PC-9 (cell line): ENCODE measurements at regions not wholly inside any gene's neighbourhood (a gene's known extent, or its start where the extent isn't known, plus 50 kb on each side); places are given as distances from the start of the nearest gene placed in this dataset.

Experiments used
- BruUV-seq: library from RNA; stranded (reverse); fragments of 400-500 nt; replicated peaks from 2 replicates; lab custom pipeline; 2021; lab: Mats Ljungman, UMichigan
- CTCF ChIA-PET: fragments of 300-600 bp; sonication (Branson Sonifier 250); formaldehyde crosslinking; loops from one replicate; lab custom pipeline; 2022; ENCODE audit warnings: antibody characterized with exemption; lab: Charles Lee
- POLR2A ChIA-PET: fragments of 300-600 bp; sonication (Branson Sonifier 250); formaldehyde crosslinking; loops from one replicate; lab custom pipeline; 2022; ENCODE audit warnings: antibody characterized with exemption; ENCODE audit not compliant: unreplicated experiment; lab: Charles Lee
- DNase-seq, 2 experiments: peaks; one replicate each; pipeline versions ENCODE4 v3.0.0 to v3.0.0-alpha.2; 2015 to 2022; ENCODE audit warnings: mixed read lengths in 1 of 2
- H2AFZ ChIP-seq: fragments of 200-600 bp; sonication (generic); 2 replicates; pipeline ENCODE4 v1.8.1; 2017; ENCODE audit warnings: antibody characterized with exemption
- H3F3A ChIP-seq: fragments of 200-600 bp; sonication (generic); 2 replicates; pipeline ENCODE4 v1.8.1; 2017; ENCODE audit warnings: antibody characterized with exemption, mild to moderate bottlenecking, low read depth; ENCODE audit not compliant: insufficient read depth
- H3K27ac ChIP-seq: fragments of 200-600 bp; sonication (generic); 2 replicates; pipeline ENCODE4 v1.6.1; 2016; ENCODE audit warnings: mixed run types
- H3K27me3 ChIP-seq: fragments of 200-600 bp; sonication (generic); 2 replicates; pipeline ENCODE4 v1.6.1; 2016; ENCODE audit warnings: low read depth, mixed run types; ENCODE audit not compliant: insufficient read depth
- H3K36me3 ChIP-seq: fragments of 200-600 bp; sonication (generic); 2 replicates; pipeline ENCODE4 v1.6.1; 2016; ENCODE audit warnings: low read depth, mixed run types
- H3K4me1 ChIP-seq: fragments of 200-600 bp; sonication (generic); replicated peaks from 2 replicates; pipeline ENCODE4 v1.6.1; 2016; ENCODE audit warnings: mixed run types; ENCODE audit not compliant: insufficient read depth
- H3K4me2 ChIP-seq: fragments of 200-600 bp; sonication (generic); 2 replicates; pipeline ENCODE4 v1.6.1; 2017; ENCODE audit warnings: mixed run types
- H3K4me3 ChIP-seq: fragments of 200-600 bp; sonication (generic); 2 replicates; pipeline ENCODE4 v1.6.1; 2016; ENCODE audit warnings: mixed run types
- H3K79me2 ChIP-seq: fragments of 200-600 bp; sonication (generic); 2 replicates; pipeline ENCODE4 v1.6.1; 2017; ENCODE audit warnings: low read depth, mixed run types
- H3K9me2 ChIP-seq: fragments of 200-600 bp; sonication (generic); 2 replicates; pipeline ENCODE4 v1.8.1; 2017; ENCODE audit warnings: mild to moderate bottlenecking; ENCODE audit not compliant: insufficient read depth
- H3K9me3 ChIP-seq: fragments of 200-600 bp; sonication (generic); 2 replicates; pipeline ENCODE4 v1.8.1; 2016; ENCODE audit warnings: low read depth; ENCODE audit not compliant: insufficient read depth
- H4K20me1 ChIP-seq: fragments of 200-600 bp; sonication (generic); 2 replicates; pipeline ENCODE4 v1.8.1; 2017; ENCODE audit not compliant: insufficient read depth
- EZH2 ChIP-seq: fragments of 200-600 bp; sonication (generic); IDR thresholded peaks from 2 replicates; pipeline ENCODE4 v1.8.0; 2017; ENCODE audit warnings: antibody characterized with exemption, low read depth
- intact Hi-C: fragments of 100-400 bp; cut with micrococcal nuclease; formaldehyde crosslinking; loops from one replicate; pipeline ENCODE4 v1.10.0; 2022; ENCODE audit not compliant: unreplicated experiment
- TF ChIP-seq, protein P1 (sequence below): fragments of 200-600 bp; sonication (generic); conservative IDR thresholded peaks from 2 replicates; pipeline ENCODE4 v1.6.1; 2017; ENCODE audit warnings: mixed run types, antibody characterized with exemption, mild to moderate bottlenecking, moderate library complexity

DNA sequence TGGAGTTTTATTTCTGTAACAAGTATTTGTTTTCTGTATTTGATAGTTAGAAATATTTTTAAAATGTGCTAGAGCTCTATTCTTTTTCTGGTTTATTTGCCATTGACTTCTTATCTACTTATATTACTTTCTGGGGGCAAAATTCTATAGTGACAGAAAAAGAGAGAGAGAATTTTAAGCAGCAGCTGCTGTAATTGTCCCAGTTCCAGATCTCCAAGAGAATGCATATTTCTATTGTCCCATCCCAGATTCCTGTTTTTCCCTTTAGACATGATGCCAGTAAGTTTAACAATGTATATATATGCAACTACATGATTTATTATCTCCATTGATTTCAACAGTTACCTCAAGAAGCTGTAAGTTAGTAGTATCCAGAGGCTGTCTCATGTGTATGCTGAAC lies 541.7 kb upstream of the ZNF385D start:
- H3K9me2 ChIP-seq = no peaks in the 10 kb centered on the region
- H3K4me3 ChIP-seq = no peak overlapping the region
- no peaks in the 10 kb centered on the region for H3F3A ChIP-seq
- no peak overlapping the region for H3K27ac ChIP-seq
- ChIA-PET POLR2A (no interaction called here), CTCF (no interaction called here)
- H3K9me3 ChIP-seq = no peaks in the 10 kb centered on the region
- H4K20me1 ChIP-seq = no peaks in the 10 kb centered on the region
- no peak overlapping the region for H2AFZ ChIP-seq
- no peaks in the 10 kb centered on the region for H3K27me3 ChIP-seq
- H3K4me2 ChIP-seq = no peak overlapping the region
- no peak for TF ChIP-seq EZH2
- TF ChIP-seq, protein P1, sequence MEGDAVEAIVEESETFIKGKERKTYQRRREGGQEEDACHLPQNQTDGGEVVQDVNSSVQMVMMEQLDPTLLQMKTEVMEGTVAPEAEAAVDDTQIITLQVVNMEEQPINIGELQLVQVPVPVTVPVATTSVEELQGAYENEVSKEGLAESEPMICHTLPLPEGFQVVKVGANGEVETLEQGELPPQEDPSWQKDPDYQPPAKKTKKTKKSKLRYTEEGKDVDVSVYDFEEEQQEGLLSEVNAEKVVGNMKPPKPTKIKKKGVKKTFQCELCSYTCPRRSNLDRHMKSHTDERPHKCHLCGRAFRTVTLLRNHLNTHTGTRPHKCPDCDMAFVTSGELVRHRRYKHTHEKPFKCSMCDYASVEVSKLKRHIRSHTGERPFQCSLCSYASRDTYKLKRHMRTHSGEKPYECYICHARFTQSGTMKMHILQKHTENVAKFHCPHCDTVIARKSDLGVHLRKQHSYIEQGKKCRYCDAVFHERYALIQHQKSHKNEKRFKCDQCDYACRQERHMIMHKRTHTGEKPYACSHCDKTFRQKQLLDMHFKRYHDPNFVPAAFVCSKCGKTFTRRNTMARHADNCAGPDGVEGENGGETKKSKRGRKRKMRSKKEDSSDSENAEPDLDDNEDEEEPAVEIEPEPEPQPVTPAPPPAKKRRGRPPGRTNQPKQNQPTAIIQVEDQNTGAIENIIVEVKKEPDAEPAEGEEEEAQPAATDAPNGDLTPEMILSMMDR = no peak
- no peaks in the 10 kb centered on the region for H3K36me3 ChIP-seq
- BruUV-seq = no TSS peak
- no peak for DNase-seq
- H3K4me1 ChIP-seq = no peaks in the 10 kb centered on the region
- intact Hi-C loops = no loop called here
- H3K79me2 ChIP-seq = no peaks in the 10 kb centered on the region

DNA sequence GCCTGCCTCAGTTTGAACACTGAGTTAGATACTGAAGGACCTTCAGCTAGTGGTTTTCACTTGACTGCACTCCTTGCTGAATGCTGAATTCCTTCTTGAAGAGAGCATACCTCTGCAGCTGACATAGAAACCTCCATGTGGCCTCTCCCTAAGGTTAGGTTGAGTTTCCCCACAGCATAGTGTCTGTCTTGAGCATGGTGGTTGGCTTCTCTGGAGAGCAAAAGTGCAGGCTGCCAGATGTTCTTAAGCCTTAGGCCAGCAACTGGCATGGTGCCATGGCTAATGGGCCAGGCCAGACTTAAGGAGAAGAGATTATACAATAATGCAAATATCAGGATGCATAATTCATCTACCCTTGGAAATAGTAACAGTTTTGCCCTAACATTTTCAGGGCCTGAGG lies 545.6 kb upstream of the ZNF385D start:
- Histone ChIP-seq H2AFZ (no peak overlapping the region), H4K20me1 (no peaks in the 10 kb centered on the region), H3K9me2 (no peaks in the 10 kb centered on the region), H3K79me2 (no peaks in the 10 kb centered on the region), H3K4me1 (no peaks in the 10 kb centered on the region), H3K27ac (no peak overlapping the region), H3K4me3 (no peak overlapping the region), H3K36me3 (no peaks in the 10 kb centered on the region), H3K27me3 (no peaks in the 10 kb centered on the region), H3K4me2 (no peak overlapping the region), H3K9me3 (0 out of 2 replicates have a peak, but pooled peaks cover 5% of the 10 kb centered on the region), H3F3A (no peaks in the 10 kb centered on the region)
- POLR2A ChIA-PET = no interaction called here
- DNase-seq = no peak
- CTCF ChIA-PET = no interaction called here
- intact Hi-C loops = no loop called here
- no TSS peak for BruUV-seq
- no peak for TF ChIP-seq EZH2
- TF ChIP-seq, protein P1 = no peak

DNA sequence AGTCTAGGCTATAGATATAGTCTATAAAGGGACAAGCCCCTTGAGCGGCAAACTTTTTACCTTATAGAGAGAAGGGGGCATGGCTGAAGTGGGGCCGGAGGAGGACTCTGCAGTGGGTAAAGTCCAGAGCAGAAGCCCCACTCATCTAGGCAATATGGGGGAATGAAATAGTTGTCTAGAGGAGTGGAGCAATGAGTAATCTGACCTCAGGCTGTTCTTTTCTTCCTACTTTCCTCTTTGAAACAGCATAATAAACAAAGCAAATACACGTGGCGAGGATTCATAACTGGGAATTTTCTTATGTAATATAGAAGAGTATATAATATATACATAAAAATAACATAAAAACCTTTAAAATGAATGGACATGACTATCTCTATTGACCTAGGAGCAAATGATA lies 546.4 kb upstream of the ZNF385D start:
- no peaks in the 10 kb centered on the region for H3K36me3 ChIP-seq
- H3K79me2 ChIP-seq = no peaks in the 10 kb centered on the region
- intact Hi-C loops = no loop called here
- no peak overlapping the region for H3K4me3 ChIP-seq
- no peaks in the 10 kb centered on the region for H3F3A ChIP-seq
- BruUV-seq = no TSS peak
- CTCF ChIA-PET = no interaction called here
- H3K27me3 ChIP-seq = no peaks in the 10 kb centered on the region
- no peaks in the 10 kb centered on the region for H4K20me1 ChIP-seq
- no peak overlapping the region for H3K4me2 ChIP-seq
- H3K27ac ChIP-seq = no peak overlapping the region
- no peak for DNase-seq
- TF ChIP-seq, protein P1 = no peak
- TF ChIP-seq EZH2 = no peak
- H3K9me3 ChIP-seq = 0 out of 2 replicates have a peak, but pooled peaks cover 5% of the 10 kb centered on the region
- H3K4me1 ChIP-seq = no peaks in the 10 kb centered on the region
- no peak overlapping the region for H2AFZ ChIP-seq
- POLR2A ChIA-PET = no interaction called here
- no peaks in the 10 kb centered on the region for H3K9me2 ChIP-seq
